ENCODE measurements at regions not wholly inside any gene's neighbourhood (a gene's known extent, or its start where the extent isn't known, plus 50 kb on each side); places are given as distances from the start of the nearest gene placed in this dataset.

DNA sequence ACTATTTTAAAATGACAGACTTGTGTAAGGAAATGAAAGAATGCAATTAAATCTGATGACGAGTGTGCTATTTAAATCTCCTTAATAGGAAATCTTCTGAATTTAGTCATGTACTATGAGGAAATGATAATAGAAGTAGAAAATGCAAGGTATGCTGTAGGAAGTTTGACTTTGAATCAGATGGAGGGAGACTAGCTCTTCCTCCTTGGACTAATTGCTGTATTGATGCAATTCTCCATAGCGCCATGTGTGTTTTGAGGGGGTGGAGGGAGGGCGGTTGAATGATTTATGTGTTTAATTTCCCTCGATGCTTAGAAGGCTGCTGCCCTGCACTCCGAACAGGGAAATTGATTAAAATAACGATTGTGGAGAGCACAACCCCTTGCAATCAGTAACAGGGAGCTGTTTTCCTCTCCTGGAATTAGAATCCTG lies 179.0 kb upstream of the PRNP start:
- Mint-ChIP-seq H3K27me3 (ENCODE audit: low read depth) (peaks cover 20% of the 10 kb centered on the region), H3K36me3 (ENCODE audit: low read depth) (peaks cover 6% of the 10 kb centered on the region), H3K9me3 (peaks cover 2% of the 10 kb centered on the region), H3K4me1 (no peaks in the 10 kb centered on the region), H3K27ac (peak overlapping the region; percentile 13 to 85 (median 53)), H3K4me3 (no peak overlapping the region)
- TF ChIP-seq, protein P1, sequence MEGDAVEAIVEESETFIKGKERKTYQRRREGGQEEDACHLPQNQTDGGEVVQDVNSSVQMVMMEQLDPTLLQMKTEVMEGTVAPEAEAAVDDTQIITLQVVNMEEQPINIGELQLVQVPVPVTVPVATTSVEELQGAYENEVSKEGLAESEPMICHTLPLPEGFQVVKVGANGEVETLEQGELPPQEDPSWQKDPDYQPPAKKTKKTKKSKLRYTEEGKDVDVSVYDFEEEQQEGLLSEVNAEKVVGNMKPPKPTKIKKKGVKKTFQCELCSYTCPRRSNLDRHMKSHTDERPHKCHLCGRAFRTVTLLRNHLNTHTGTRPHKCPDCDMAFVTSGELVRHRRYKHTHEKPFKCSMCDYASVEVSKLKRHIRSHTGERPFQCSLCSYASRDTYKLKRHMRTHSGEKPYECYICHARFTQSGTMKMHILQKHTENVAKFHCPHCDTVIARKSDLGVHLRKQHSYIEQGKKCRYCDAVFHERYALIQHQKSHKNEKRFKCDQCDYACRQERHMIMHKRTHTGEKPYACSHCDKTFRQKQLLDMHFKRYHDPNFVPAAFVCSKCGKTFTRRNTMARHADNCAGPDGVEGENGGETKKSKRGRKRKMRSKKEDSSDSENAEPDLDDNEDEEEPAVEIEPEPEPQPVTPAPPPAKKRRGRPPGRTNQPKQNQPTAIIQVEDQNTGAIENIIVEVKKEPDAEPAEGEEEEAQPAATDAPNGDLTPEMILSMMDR (IDR thresholded peaks at IDR 0.05; ENCODE audit: unreplicated experiment in 3 of 3) = no peak

- TF ChIP-seq, protein P1 (IDR thresholded peaks at IDR 0.05; ENCODE audit: unreplicated experiment in 3 of 3) = no peak
- Mint-ChIP-seq H3K4me3 (no peak overlapping the region), H3K27me3 (ENCODE audit: low read depth) (peaks cover 12% of the 10 kb centered on the region), H3K9me3 (peaks cover 10% of the 10 kb centered on the region), H3K27ac (no peak overlapping the region), H3K36me3 (ENCODE audit: low read depth) (peaks cover 6% of the 10 kb centered on the region), H3K4me1 (no peaks in the 10 kb centered on the region)
Observed at GRCh38 chr20:4504814-4505213, 181.4 kb upstream of the PRNP start.

- no peaks in the 10 kb centered on the region for H3K4me1 Mint-ChIP-seq
- peaks cover 11% of the 10 kb centered on the region for H3K27me3 Mint-ChIP-seq (ENCODE audit: low read depth)
- H3K36me3 Mint-ChIP-seq (ENCODE audit: low read depth) = peaks cover 2% of the 10 kb centered on the region
- H3K4me3 Mint-ChIP-seq = no peak overlapping the region
- peaks cover 22% of the 10 kb centered on the region for H3K9me3 Mint-ChIP-seq
- TF ChIP-seq, protein P1 (IDR thresholded peaks at IDR 0.05; ENCODE audit: unreplicated experiment in 3 of 3) = no peak
- no peak overlapping the region for H3K27ac Mint-ChIP-seq
Observed at GRCh38 chr20:4502756-4503155, 183.5 kb upstream of the PRNP start.

DNA sequence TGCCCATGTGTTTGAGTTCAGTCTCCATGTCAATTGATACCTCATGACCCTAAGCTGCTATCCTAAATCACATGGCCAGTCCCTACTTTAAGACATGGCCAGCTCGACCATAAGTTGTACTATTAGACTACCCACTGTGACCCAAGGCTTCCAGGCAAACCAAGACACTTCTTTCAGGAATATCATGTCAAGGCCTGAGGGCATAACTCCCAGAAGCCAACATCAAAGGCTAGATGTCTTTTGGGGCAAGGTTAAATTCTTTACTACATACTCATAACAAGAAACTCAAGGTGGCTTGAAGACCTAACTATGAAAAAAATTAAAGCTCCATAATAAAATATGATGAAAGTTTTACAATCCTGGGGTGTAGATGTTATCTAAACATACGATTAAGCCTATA lies 192.9 kb upstream of the PRNP start:
- Mint-ChIP-seq H3K4me1 (no peaks in the 10 kb centered on the region), H3K9me3 (peaks cover 10% of the 10 kb centered on the region), H3K4me3 (no peak overlapping the region), H3K27ac (no peak overlapping the region), H3K36me3 (ENCODE audit: low read depth) (no peaks in the 10 kb centered on the region), H3K27me3 (ENCODE audit: low read depth) (peaks cover 18% of the 10 kb centered on the region)
- TF ChIP-seq, protein P1 (IDR thresholded peaks at IDR 0.05; ENCODE audit: unreplicated experiment in 3 of 3) = no peak

GRCh38 chr20:4491643-4492042 lies 194.6 kb upstream of the PRNP start:
- no peak overlapping the region for H3K4me3 Mint-ChIP-seq
- H3K4me1 Mint-ChIP-seq = no peaks in the 10 kb centered on the region
- H3K27me3 Mint-ChIP-seq (ENCODE audit: low read depth) = peaks cover 20% of the 10 kb centered on the region
- H3K9me3 Mint-ChIP-seq = peaks cover 5% of the 10 kb centered on the region
- no peaks in the 10 kb centered on the region for H3K36me3 Mint-ChIP-seq (ENCODE audit: low read depth)
- TF ChIP-seq, protein P1 (IDR thresholded peaks at IDR 0.05; ENCODE audit: unreplicated experiment in 3 of 3) = no peak
- H3K27ac Mint-ChIP-seq = no peak overlapping the region

DNA sequence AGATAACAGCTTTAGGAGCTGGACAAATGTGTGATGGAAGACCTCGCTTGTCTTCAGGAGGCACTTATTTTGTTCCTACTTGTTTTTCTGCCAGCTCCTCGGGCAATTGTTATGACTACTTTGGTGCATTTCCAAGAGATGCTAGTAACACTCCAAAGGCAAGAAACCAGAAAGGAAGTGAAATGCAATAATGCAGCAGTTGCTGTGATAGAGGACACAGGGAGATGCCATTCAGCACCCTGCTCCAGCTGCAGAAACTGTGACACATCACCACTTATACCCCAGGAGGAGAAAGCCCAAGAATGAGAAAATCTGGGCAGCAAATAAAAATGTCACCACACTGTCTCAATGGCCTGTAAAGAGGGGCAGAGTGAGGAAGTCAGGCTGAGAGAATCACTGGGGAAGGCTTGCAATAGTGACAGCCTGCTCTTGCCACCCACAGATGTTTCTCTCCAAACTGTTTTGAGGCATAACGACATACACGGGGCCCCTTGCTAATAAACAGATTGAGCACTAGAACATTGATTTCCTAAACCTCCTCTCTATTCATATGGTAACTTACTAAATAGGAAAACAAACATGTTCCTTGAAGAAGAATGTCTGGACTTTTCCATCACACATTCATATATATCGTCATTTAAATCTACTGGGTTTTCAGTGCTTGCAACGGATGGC lies 195.5 kb upstream of the PRNP start:
- no peak overlapping the region for H3K4me3 Mint-ChIP-seq
- TF ChIP-seq, protein P1 (IDR thresholded peaks at IDR 0.05; ENCODE audit: unreplicated experiment in 3 of 3) = no peak
- peaks cover 2% of the 10 kb centered on the region for H3K9me3 Mint-ChIP-seq
- H3K27ac Mint-ChIP-seq = no peak overlapping the region
- no peaks in the 10 kb centered on the region for H3K4me1 Mint-ChIP-seq
- peaks cover 20% of the 10 kb centered on the region for H3K27me3 Mint-ChIP-seq (ENCODE audit: low read depth)
- H3K36me3 Mint-ChIP-seq (ENCODE audit: low read depth) = no peaks in the 10 kb centered on the region
